HCT116 (cell line): ENCODE measurements at regions not wholly inside any gene's neighbourhood (a gene's known extent, or its start where the extent isn't known, plus 50 kb on each side); places are given as distances from the start of the nearest gene placed in this dataset.

ENCODE experiments used
- POLR2A ChIP-seq: IDR thresholded peaks from 2 replicates; pipeline ENCODE4 v1.7.0; 2011; ENCODE audit warnings: borderline replicate concordance; ENCODE audit not compliant: insufficient read depth, insufficient read length; ENCODE audit errors: extremely low read depth
- POLR2AphosphoS5 ChIP-seq: IDR thresholded peaks from 2 replicates; pipeline ENCODE4 v1.6.1; 2011; ENCODE audit warnings: mild to moderate bottlenecking, low read depth, low read length, moderate library complexity
- RAD21 ChIP-seq: IDR thresholded peaks from 2 replicates; pipeline ENCODE4 v1.6.1; 2012; ENCODE audit warnings: low read depth, mild to moderate bottlenecking
- SP1 ChIP-seq: IDR thresholded peaks from 2 replicates; pipeline ENCODE4 v1.6.1; 2012; ENCODE audit warnings: low read depth
- TF ChIP-seq, protein P1 (sequence below): IDR thresholded peaks from 2 replicates; pipeline ENCODE4 v1.6.1; 2012
- TF ChIP-seq, protein P2 (sequence below), 3 experiments: fragments of 200-600 bp in 1 of 3; sonication (generic) in 1 of 3; IDR thresholded peaks in 2 of 3; conservative IDR thresholded peaks in 1 of 3; 2 replicates each; pipeline ENCODE4 v1.5.1; 2012 to 2017; ENCODE audit warnings: low read depth in 2 of 3, low read length in 2 of 3, antibody characterized with exemption in 1 of 3, borderline replicate concordance in 1 of 3, control low read depth in 1 of 3, mild to moderate bottlenecking in 1 of 3, mixed read lengths in 1 of 3, mixed run types in 1 of 3, moderate library complexity in 1 of 3; ENCODE audit not compliant: insufficient read depth in 1 of 3

DNA sequence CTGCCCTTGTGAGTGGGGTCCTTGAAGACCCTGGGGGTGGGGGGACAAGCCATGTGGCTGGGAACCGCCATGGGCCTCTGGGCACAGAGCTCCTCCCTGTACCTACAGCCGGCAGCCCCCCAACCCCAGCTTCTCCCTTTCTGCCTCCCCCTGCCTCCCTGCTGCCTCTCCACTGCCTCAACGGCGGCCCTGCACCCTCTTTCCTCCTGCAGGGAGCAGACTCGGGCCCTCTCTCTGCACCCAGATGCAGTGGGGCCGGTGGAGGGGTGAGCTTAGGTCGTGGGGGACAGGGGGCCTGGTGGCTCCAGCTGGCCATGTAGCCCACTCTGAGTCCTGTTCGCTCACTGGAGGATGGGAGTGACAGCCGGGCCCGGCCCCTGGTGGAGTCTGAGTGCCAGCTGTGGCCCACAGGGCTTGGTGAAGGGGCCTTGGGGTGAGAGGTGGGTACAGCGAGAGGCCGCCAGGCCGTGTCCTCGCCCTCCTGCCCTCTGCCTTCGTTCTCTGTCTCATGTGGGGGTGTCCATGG lies 139.3 kb upstream of the COL5A1 start:
- TF ChIP-seq SP1 = no peak
- TF ChIP-seq, protein P1, sequence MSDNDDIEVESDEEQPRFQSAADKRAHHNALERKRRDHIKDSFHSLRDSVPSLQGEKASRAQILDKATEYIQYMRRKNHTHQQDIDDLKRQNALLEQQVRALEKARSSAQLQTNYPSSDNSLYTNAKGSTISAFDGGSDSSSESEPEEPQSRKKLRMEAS = no peak
- no peak for TF ChIP-seq RAD21
- TF ChIP-seq, protein P2, sequence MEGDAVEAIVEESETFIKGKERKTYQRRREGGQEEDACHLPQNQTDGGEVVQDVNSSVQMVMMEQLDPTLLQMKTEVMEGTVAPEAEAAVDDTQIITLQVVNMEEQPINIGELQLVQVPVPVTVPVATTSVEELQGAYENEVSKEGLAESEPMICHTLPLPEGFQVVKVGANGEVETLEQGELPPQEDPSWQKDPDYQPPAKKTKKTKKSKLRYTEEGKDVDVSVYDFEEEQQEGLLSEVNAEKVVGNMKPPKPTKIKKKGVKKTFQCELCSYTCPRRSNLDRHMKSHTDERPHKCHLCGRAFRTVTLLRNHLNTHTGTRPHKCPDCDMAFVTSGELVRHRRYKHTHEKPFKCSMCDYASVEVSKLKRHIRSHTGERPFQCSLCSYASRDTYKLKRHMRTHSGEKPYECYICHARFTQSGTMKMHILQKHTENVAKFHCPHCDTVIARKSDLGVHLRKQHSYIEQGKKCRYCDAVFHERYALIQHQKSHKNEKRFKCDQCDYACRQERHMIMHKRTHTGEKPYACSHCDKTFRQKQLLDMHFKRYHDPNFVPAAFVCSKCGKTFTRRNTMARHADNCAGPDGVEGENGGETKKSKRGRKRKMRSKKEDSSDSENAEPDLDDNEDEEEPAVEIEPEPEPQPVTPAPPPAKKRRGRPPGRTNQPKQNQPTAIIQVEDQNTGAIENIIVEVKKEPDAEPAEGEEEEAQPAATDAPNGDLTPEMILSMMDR (IDR thresholded peaks at IDR 0.05 in 2 of 3, conservative IDR thresholded peaks at IDR 0.05 in 1 of 3; ENCODE audit: borderline replicate concordance in 1 of 3, insufficient read depth in 1 of 3, low read depth in 2 of 3, low read length in 2 of 3) = no peak
- no peak for TF ChIP-seq POLR2A
- TF ChIP-seq POLR2AphosphoS5 = no peak
